GM19328 (cell line): ENCODE measurements at regions not wholly inside any gene's neighbourhood (a gene's known extent, or its start where the extent isn't known, plus 50 kb on each side); places are given as distances from the start of the nearest gene placed in this dataset.

Experiments
- ATAC-seq: cut with Tn5 transposase; IDR thresholded peaks from one replicate; pipeline ENCODE4 v1.9.1; 2021; ENCODE audit warnings: mild to moderate bottlenecking, moderate library complexity; ENCODE audit not compliant: unreplicated experiment

- no peak for ATAC-seq
Observed at GRCh38 chr13:104357174-104357573, 1291.0 kb upstream of the SLC10A2 start.

GRCh38 chr13:104355041-104355670 lies 1288.9 kb upstream of the SLC10A2 start:
- no peak for ATAC-seq

GRCh38 chr13:104327211-104327610 lies 1261.0 kb upstream of the SLC10A2 start:
- ATAC-seq: no peak

- no peak for ATAC-seq
Observed at GRCh38 chr13:104326523-104326922, 1260.3 kb upstream of the SLC10A2 start.

GRCh38 chr13:104321756-104322155 lies 1255.5 kb upstream of the SLC10A2 start:
- ATAC-seq: no peak

- no peak for ATAC-seq
Observed at GRCh38 chr13:104320446-104320845, 1254.2 kb upstream of the SLC10A2 start.

- ATAC-seq: no peak
Observed at GRCh38 chr13:104318121-104318520, 1251.9 kb upstream of the SLC10A2 start.

- ATAC-seq: no peak
Observed at GRCh38 chr13:104315606-104316005, 1249.4 kb upstream of the SLC10A2 start.

GRCh38 chr13:104314926-104315535 lies 1248.8 kb upstream of the SLC10A2 start:
- ATAC-seq: no peak

- no peak for ATAC-seq
Observed at GRCh38 chr13:104314321-104314720, 1248.1 kb upstream of the SLC10A2 start.

GRCh38 chr13:104310861-104311260 lies 1244.6 kb upstream of the SLC10A2 start:
- ATAC-seq: no peak

GRCh38 chr13:104309431-104309830 lies 1243.2 kb upstream of the SLC10A2 start:
- no peak for ATAC-seq

GRCh38 chr13:104301171-104301975 lies 1235.2 kb upstream of the SLC10A2 start:
- ATAC-seq: no peak

GRCh38 chr13:104297075-104297474 lies 1230.9 kb upstream of the SLC10A2 start:
- ATAC-seq: no peak

- ATAC-seq: no peak
Observed at GRCh38 chr13:104296286-104296685, 1230.1 kb upstream of the SLC10A2 start.

GRCh38 chr13:104295537-104295936 lies 1229.3 kb upstream of the SLC10A2 start:
- no peak for ATAC-seq

GRCh38 chr13:104289400-104289799 lies 1223.2 kb upstream of the SLC10A2 start:
- ATAC-seq: no peak

GRCh38 chr13:104288496-104288895 lies 1222.3 kb upstream of the SLC10A2 start:
- no peak for ATAC-seq

- no peak for ATAC-seq
Observed at GRCh38 chr13:104286566-104287290, 1220.5 kb upstream of the SLC10A2 start.

GRCh38 chr13:104281910-104282309 lies 1215.7 kb upstream of the SLC10A2 start:
- ATAC-seq: no peak

- ATAC-seq: no peak
Observed at GRCh38 chr13:104270731-104271130, 1204.5 kb upstream of the SLC10A2 start.
